ENCODE measurements at regions not wholly inside any gene's neighbourhood (a gene's known extent, or its start where the extent isn't known, plus 50 kb on each side); places are given as distances from the start of the nearest gene placed in this dataset.

DNA sequence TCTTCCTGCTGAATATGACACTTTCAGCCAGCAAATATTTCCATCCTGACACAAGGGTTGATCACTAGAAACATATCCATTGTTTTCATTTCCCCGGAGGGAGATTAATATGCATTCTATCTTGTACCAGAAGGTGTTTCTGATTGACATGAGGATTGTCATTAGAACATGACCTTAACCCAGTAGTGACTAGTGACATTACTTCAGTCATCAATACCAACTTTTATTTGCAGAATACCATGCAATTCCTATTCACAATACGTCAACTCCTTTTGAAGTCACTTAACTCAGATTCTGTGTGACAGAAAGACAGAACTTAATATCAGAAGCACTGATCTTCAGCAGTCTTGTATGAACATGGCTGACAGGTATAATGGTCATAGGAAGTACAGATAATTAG is 1108.9 kb upstream of the CRIM1 start:
- TF ChIP-seq EP300 (IDR thresholded peaks at IDR 0.05), result no peak
- TF ChIP-seq, protein P1, sequence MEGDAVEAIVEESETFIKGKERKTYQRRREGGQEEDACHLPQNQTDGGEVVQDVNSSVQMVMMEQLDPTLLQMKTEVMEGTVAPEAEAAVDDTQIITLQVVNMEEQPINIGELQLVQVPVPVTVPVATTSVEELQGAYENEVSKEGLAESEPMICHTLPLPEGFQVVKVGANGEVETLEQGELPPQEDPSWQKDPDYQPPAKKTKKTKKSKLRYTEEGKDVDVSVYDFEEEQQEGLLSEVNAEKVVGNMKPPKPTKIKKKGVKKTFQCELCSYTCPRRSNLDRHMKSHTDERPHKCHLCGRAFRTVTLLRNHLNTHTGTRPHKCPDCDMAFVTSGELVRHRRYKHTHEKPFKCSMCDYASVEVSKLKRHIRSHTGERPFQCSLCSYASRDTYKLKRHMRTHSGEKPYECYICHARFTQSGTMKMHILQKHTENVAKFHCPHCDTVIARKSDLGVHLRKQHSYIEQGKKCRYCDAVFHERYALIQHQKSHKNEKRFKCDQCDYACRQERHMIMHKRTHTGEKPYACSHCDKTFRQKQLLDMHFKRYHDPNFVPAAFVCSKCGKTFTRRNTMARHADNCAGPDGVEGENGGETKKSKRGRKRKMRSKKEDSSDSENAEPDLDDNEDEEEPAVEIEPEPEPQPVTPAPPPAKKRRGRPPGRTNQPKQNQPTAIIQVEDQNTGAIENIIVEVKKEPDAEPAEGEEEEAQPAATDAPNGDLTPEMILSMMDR (IDR thresholded peaks at IDR 0.05), result no peak
